ENCODE measurements at regions not wholly inside any gene's neighbourhood (a gene's known extent, or its start where the extent isn't known, plus 50 kb on each side); places are given as distances from the start of the nearest gene placed in this dataset.

DNA sequence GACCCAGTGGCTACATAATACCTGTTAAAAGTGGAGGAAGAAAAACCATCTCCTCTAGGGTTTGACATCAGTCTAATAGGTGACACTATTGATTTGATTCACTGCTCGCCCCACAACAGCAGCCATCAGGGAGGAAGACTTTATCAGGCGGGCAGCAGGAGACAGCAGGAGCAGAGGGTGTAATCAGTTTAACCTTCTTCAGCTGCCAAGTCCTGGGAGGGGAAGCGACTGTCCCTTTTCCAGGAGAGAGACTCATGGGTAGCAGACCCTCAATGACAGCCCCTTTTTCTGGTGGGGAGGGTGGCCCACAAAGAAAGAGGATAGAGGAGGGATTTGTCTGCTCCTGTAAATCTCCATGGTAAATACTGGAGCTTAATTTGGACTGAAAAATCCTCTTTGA is 291.8 kb downstream of the HAPSTR1 start:
- DNase-seq: no peak

GRCh38 chr16:9384141-9384540 is 292.7 kb downstream of the HAPSTR1 start:
- DNase-seq: no peak

DNA sequence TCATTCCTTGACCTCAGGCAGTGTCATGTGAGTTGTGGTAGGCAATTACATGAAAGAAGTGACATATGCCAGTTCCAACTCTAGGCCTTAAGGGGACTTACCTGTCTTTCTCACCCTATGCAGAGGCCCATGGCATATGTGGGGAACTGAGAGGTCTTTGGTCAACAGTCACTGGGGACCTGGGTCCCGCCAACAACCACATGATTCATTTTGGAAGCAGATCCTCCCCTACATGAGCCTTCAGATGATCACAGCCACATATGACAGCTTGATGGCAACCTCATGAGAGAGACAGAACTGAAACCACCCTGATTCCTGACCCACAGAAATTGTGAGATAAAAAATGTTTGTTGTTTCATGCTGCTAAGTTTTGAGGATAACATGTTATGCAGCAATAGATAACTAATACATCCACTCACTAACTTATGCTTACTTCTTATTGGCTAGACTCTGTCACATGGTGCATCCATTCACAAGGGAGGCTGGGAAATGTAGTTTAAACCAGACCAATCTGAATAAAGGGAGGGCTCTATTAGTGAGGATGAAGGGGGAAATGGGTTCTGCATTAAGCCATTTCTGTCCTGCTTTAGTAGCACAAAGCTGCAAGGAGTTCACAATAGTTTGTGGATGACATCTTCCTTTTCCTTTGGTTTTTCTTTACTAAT is 298.2 kb downstream of the HAPSTR1 start:
- DNase-seq: no peak

DNA sequence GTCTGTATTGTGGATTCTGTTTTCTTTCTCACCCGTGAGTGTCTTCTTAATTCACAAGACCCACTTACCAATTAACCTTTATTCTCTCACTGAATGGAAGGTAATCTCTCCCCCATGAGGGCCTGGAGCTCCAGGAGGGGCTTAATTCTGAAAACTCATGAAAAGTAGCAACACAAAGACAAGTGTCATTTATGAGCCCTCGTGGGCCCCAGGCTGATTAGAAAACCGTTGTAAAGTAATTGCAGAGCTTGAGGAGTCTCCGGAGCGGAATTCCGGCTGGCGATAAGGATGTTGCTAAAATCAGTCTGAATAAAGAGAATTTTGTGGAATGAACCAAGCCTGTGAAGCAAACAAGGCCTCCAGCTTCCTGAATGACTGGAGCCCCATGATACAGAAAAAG is 301.5 kb downstream of the HAPSTR1 start:
- no peak for DNase-seq

- DNase-seq: no peak
Measured at GRCh38 chr16:9393591-9393990, 302.1 kb downstream of the HAPSTR1 start.

DNA sequence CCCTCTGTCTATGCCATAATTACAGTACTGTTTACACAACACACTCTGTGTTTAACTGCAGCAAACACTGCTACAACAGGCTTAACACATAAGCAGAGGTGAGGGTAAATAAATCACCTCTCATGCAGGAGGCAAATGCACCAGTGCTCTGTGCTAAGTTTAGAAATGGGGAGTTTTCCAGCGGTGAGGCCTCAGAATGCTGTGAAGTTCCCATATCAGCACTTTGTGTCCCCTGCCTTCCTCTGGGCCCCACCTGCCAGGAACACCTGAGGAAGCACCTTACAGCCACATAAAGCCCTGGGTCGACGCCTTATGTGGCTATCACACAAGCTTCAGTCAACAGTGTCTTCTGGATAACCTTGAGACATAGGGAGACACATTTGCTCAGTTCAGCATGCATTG is 304.5 kb downstream of the HAPSTR1 start:
- no peak for DNase-seq

DNA sequence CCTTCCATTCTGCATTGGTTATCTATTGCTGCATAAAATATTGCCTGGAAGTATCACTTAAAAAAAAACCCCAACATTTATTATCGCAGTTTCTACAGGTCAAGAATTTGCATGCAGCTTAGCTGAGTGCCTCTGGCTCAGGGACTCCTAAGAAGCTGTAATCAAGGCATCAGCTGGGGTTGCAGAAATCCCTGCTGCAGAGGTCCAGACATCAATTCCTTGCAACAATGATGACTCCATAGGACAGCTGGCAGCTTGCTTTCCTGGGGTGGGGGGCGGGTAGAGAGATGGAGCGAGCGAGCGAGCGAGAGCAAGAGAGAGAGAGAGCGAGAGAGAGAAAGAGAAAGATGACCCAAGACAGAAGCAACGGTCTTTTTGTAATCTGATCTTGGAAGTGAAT is 308.1 kb downstream of the HAPSTR1 start:
- no peak for DNase-seq

DNA sequence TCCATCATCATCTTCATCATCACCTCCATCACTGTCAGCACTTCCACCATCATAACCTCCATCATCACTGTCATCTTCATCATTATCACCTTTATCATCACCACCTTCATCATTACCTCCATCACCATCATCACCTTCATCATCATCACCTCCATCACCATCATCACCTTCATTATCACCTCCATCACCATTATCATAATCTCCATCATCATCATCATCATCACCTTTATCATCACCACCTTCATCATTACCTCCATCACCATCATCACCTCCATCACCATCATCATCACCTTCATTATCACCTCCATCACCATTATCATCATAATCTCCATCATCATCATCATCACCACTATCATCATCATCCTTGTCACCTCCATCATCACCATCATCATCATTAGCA is 309.7 kb downstream of the HAPSTR1 start:
- no peak for DNase-seq

DNA sequence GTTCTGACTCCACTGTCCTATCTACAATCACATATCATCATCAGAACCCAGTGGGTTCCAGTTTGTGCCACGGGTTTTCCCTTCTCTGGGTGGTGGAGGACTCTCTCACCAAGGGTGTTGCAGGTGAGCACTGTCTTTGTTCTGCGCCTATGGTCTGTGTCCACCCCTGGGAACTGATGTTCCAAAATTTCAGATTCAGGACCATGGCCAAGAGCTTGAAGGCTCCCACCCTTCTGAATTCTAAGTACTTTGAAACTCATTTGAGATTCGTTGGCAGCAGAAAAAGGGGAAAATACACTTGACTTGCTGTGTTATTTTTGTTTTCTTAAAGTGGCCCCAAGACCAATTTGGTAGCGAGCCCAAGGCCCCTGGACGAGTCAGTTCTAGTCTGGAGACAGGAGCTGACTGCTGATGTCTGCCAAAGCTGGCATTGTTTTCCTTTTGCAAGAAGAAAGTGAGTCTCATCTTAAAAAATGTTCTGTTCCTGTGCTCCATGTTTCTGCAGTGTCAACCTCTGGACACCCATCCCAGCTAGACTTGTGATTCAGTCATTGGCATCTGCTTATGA is 310.9 kb downstream of the HAPSTR1 start:
- DNase-seq: no peak

DNA sequence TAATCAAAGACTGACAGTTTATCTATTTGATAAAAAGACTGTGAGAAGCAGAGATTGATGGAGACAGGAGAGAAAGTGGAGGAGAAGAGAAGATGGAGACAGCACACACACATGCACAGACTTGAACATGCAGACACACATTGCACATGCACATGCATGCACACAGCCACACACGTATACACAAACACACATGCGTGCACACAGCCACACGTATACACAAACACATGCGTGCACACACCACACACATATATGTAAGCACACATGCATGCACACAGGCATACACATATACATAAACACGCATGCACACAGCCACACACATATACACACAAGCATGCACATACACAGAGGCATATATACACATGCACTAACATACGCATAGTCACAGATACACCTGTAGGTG is 313.4 kb downstream of the HAPSTR1 start:
- DNase-seq: no peak

GRCh38 chr16:9406038-9406712 is 314.7 kb downstream of the HAPSTR1 start:
- DNase-seq: no peak

DNA sequence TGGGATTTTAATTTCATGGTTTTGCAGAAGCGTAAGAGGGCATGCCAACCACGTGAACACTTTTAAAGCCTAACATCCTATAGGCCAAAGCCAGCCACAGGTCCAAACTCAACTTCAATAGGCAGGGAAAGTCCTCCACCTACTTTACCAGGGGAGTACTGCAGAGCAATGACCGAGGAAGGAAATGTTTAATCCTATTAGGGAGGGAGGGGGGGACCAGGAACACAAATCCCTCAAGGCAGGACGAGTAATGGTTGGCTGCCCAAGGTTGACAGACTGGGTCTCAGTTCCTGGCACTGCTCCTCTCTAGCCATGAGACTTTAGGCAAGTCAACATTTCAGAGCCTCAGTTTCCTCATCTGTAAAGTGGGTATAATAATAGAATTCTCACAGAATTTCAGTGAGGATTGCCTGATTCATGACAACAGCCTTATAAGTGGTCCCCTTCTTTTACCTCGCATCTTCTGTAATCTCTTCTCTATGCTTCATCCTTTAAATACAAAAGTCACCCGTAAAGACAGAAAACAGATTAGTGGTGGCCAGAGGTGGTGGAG is 315.8 kb downstream of the HAPSTR1 start:
- no peak for DNase-seq

DNA sequence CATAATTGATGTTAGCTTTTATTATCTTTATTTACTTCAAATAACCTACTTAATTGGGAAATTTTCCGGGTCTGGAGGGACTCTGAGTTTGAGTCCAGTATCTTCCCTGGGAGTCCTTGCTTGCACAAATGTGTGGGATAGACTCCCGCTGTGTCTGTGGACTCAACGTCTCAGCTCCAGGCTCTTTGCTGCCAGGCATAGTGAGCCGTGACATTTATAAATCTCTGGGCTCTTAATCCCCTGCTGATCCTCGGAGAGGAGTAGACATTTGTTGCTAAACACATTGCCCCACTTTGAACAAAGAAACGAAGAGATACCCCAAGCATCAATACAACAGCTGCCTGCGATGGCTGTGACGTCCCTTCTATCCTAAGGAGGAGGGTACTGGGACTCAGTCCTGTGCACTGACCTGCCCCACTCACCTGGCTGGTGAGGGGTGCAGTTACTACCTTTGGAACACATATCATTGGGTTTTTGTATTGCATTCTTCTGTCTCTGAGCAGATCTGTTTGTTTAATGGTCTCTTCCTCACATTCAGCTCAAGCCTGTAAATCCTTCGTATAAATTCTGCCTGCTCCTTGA is 316.9 kb downstream of the HAPSTR1 start:
- DNase-seq: no peak

- no peak for DNase-seq
Measured at GRCh38 chr16:9409560-9410493, 318.4 kb downstream of the HAPSTR1 start.

GRCh38 chr16:9411426-9411825 is 320.0 kb downstream of the HAPSTR1 start:
- DNase-seq: no peak

DNA sequence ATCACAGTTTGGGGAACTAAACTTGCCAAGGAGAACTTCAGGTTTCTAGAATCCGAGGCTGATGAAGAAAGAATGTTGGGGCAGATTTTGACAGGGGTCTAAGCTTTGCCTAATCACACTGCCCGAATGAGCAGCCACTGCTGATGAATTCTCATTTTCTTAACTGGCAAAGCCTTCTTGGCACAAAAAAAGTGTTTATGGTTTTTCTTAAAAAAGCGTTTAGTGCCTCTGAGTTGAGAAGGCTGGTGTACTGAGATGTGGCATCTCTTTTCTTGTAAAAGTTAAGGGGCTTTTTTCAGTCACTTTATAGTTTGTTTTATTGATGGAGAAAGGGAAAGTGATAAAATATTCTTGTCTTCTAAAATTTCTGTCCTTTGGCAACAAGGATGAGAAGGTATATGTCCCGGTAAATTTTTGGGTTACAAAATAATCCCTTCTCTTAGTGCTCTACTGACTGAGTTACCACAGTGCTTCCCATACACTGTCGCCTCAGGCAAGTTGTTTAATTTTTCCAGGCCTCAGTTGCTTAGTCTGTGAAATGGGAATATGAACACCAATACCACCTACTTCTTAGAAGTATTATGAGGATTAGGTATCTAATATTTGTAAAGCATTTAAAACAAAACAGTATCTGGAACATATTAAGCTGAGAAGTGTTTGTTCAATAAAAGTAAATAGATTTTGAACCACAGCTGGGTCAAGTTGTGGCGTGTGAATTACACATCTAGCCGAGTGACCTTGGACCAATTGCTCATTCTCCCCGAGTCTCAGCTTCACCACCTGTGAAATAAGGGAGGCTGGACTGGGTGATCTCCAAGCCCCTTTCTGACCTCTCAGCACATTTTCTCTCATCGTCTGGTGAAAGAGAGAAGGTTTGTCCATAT is 320.8 kb downstream of the HAPSTR1 start:
- no peak for DNase-seq

GRCh38 chr16:9412915-9413264 is 321.4 kb downstream of the HAPSTR1 start:
- no peak for DNase-seq

DNA sequence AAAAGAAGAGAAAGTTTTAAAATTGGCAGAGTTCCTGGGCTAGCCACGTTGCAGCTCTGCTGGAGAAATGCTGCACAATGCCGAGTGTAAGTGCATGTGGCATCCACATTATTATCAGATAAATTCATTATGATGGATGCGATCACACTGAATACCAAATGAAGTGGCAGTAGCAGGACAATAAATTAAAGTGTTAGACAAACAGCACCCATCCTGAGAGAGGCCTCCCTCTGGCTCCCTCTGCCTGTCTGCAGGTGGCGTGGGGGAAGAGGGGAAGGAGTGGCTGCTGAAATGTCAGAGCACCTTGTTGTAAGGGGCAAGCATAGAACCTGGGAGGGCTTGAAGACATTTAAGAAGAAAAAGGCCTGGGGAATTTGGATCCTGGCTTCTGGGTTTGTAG is 324.1 kb downstream of the HAPSTR1 start:
- no peak for DNase-seq

GRCh38 chr16:9417898-9418297 is 326.5 kb downstream of the HAPSTR1 start:
- DNase-seq: no peak

- DNase-seq: no peak
Measured at GRCh38 chr16:9419161-9419560, 327.7 kb downstream of the HAPSTR1 start.

GRCh38 chr16:9422762-9423513 is 331.5 kb downstream of the HAPSTR1 start:
- no peak for DNase-seq

Data from stimulated activated CD8-positive, alpha-beta memory T cell treated with anti-CD3 and anti-CD28 coated beads, Interleukin-4, amount 100 ng/mL, for 48 hours (primary cell).